GM23338 (cell line): ENCODE measurements at regions not wholly inside any gene's neighbourhood (a gene's known extent, or its start where the extent isn't known, plus 50 kb on each side); places are given as distances from the start of the nearest gene placed in this dataset.

Source experiments
- ATAC-seq: fragments of 200-7000 bp; cut with Tn5 transposase; 3 replicates; pipeline ENCODE4 v1.9.1; 2020
- DNase-seq: peaks from one replicate; pipeline ENCODE4 v3.0.0-alpha.2; 2015; ENCODE audit warnings: low spot score
- H2AFZ ChIP-seq: fragments of 200-600 bp; sonication (generic); 2 replicates; pipeline ENCODE4 v1.8.0; 2016; ENCODE audit warnings: antibody characterized with exemption, mild to moderate bottlenecking, moderate library complexity
- H3F3A ChIP-seq: fragments of 200-600 bp; sonication (generic); replicated peaks from 2 replicates; pipeline ENCODE4 v1.8.0; 2017; ENCODE audit warnings: antibody characterized with exemption, mixed run types, low read depth
- H3K27ac ChIP-seq: fragments of 200-600 bp; sonication (generic); 2 replicates; pipeline ENCODE4 v1.6.1; 2016; ENCODE audit warnings: low read depth
- H3K27me3 ChIP-seq: fragments of 200-600 bp; sonication (generic); 2 replicates; pipeline ENCODE4 v1.8.0; 2016; ENCODE audit warnings: mild to moderate bottlenecking, mixed run types, moderate library complexity; ENCODE audit not compliant: insufficient read depth
- H3K36me3 ChIP-seq: fragments of 200-600 bp; sonication (generic); 2 replicates; pipeline ENCODE4 v1.8.0; 2016; ENCODE audit warnings: mild to moderate bottlenecking; ENCODE audit not compliant: insufficient read depth
- H3K4me1 ChIP-seq: fragments of 200-600 bp; sonication (generic); 2 replicates; pipeline ENCODE4 v1.8.0; 2016; ENCODE audit warnings: mild to moderate bottlenecking, moderate library complexity; ENCODE audit not compliant: insufficient read depth
- H3K4me2 ChIP-seq: fragments of 200-600 bp; sonication (generic); 2 replicates; pipeline ENCODE4 v1.7.1; 2017; ENCODE audit warnings: mixed run types
- H3K4me3 ChIP-seq: fragments of 200-600 bp; sonication (generic); 2 replicates; pipeline ENCODE4 v1.6.1; 2016; ENCODE audit warnings: mixed run types
- H3K79me2 ChIP-seq: fragments of 200-600 bp; sonication (generic); replicated peaks from 2 replicates; pipeline ENCODE4 v1.8.0; 2017; ENCODE audit warnings: mild to moderate bottlenecking; ENCODE audit not compliant: insufficient read depth
- H3K9me2 ChIP-seq: fragments of 200-600 bp; sonication (generic); 2 replicates; pipeline ENCODE4 v1.8.0; 2017; ENCODE audit not compliant: insufficient read depth
- H4K20me1 ChIP-seq: fragments of 200-600 bp; sonication (generic); replicated peaks from 2 replicates; pipeline ENCODE4 v1.8.0; 2017; ENCODE audit warnings: mild to moderate bottlenecking; ENCODE audit not compliant: insufficient read depth
- H3K27ac Mint-ChIP-seq: 2 replicates; pipeline ENCODE4 v1.8.0; 2020; ENCODE audit warnings: inconsistent platforms, mild to moderate bottlenecking, moderate library complexity, mixed read lengths
- H3K27me3 Mint-ChIP-seq: 3 replicates; pipeline ENCODE4 v1.8.0; 2022; ENCODE audit warnings: low read depth, mild to moderate bottlenecking, moderate library complexity, mixed read lengths, inconsistent platforms; ENCODE audit not compliant: insufficient read depth, poor library complexity
- H3K36me3 Mint-ChIP-seq: 3 replicates; pipeline ENCODE4 v1.8.0; 2021; ENCODE audit warnings: low read depth, mild to moderate bottlenecking, inconsistent platforms, moderate library complexity, mixed read lengths
- H3K4me1 Mint-ChIP-seq: 3 replicates; pipeline ENCODE4 v1.8.0; 2020; ENCODE audit warnings: mild to moderate bottlenecking, inconsistent platforms, mixed read lengths
- H3K4me3 Mint-ChIP-seq: 3 replicates; pipeline ENCODE4 v1.8.0; 2021; ENCODE audit warnings: moderate library complexity, mild to moderate bottlenecking, inconsistent platforms, mixed read lengths
- H3K9me3 Mint-ChIP-seq: 3 replicates; pipeline ENCODE4 v1.8.0; 2020; ENCODE audit warnings: moderate library complexity, mild to moderate bottlenecking, inconsistent platforms, mixed read lengths
- CREB1 ChIP-seq: fragments of 250-450 bp; sonication (Bioruptor Pico); IDR thresholded peaks from 2 replicates; pipeline ENCODE4 v1.5.0; 2020; ENCODE audit warnings: low read depth, mild to moderate bottlenecking, moderate library complexity
- CTCF ChIP-seq, 2 experiments: fragments of 200-600 bp in 1 of 2; sonication (generic) in 1 of 2; conservative IDR thresholded peaks; 2 replicates each; pipeline versions ENCODE4 v1.5.1 to v1.6.1; 2016 to 2017; ENCODE audit warnings: antibody characterized with exemption in 2 of 2, low read depth in 2 of 2, mild to moderate bottlenecking in 2 of 2, moderate library complexity in 1 of 2
- EZH2phosphoT487 ChIP-seq: fragments of 200-600 bp; sonication (generic); IDR thresholded peaks from one replicate; pipeline ENCODE4 v1.8.1; 2018; ENCODE audit warnings: antibody characterized with exemption; ENCODE audit not compliant: unreplicated experiment
- JUNB ChIP-seq: IDR thresholded peaks from one replicate; pipeline ENCODE4 v1.6.1; 2016; ENCODE audit warnings: antibody characterized with exemption; ENCODE audit not compliant: unreplicated experiment
- POLR2AphosphoS5 ChIP-seq: IDR thresholded peaks from 2 replicates; pipeline ENCODE4 v1.6.1; 2016; ENCODE audit warnings: antibody characterized with exemption, low read depth
- REST ChIP-seq: IDR thresholded peaks from one replicate; pipeline ENCODE4 v1.6.1; 2018; ENCODE audit warnings: antibody characterized with exemption; ENCODE audit not compliant: unreplicated experiment
- STAT1 ChIP-seq: IDR thresholded peaks from one replicate; pipeline ENCODE4 v1.6.1; 2016; ENCODE audit warnings: antibody characterized with exemption; ENCODE audit not compliant: unreplicated experiment
- ZNF331 ChIP-seq: fragments of 250-450 bp; sonication (Bioruptor Pico); IDR thresholded peaks from 2 replicates; pipeline ENCODE4 v1.5.0; 2020; ENCODE audit warnings: low read depth, mild to moderate bottlenecking, moderate library complexity
- ZNF462 ChIP-seq: fragments of 250-450 bp; sonication (Bioruptor Pico); IDR thresholded peaks from 2 replicates; pipeline ENCODE4 v1.5.0; 2020; ENCODE audit warnings: mild to moderate bottlenecking, moderate library complexity

GRCh38 chr4:81923140-81923539 lies 450.7 kb downstream of the HNRNPD start (continued):
- no peak for TF ChIP-seq REST

GRCh38 chr4:81922313-81922712 lies 450.6 kb upstream of the RASGEF1B start:
- no peak for DNase-seq
- H3K9me2 ChIP-seq: no peaks in the 10 kb centered on the region
- H3K27ac Mint-ChIP-seq: no peak overlapping the region
- no peaks in the 10 kb centered on the region for H3K4me1 Mint-ChIP-seq
- no peaks in the 10 kb centered on the region for H3K9me3 Mint-ChIP-seq
- no peaks in the 10 kb centered on the region for H3K27me3 ChIP-seq
- no peaks in the 10 kb centered on the region for H3K4me1 ChIP-seq
- H3K4me2 ChIP-seq: no peak overlapping the region
- H3K79me2 ChIP-seq: no peaks in the 10 kb centered on the region
- no peak overlapping the region for H3K4me3 ChIP-seq
- ATAC-seq: no peak
- no peak overlapping the region for H3K4me3 Mint-ChIP-seq
- H3K36me3 ChIP-seq: no peaks in the 10 kb centered on the region
- H4K20me1 ChIP-seq: no peaks in the 10 kb centered on the region
- H2AFZ ChIP-seq: no peak overlapping the region
- peaks cover 6% of the 10 kb centered on the region for H3K27me3 Mint-ChIP-seq
- no peaks in the 10 kb centered on the region for H3K36me3 Mint-ChIP-seq
- H3F3A ChIP-seq: no peaks in the 10 kb centered on the region
- no peak for TF ChIP-seq REST
- no peak for TF ChIP-seq JUNB
- no peak for TF ChIP-seq ZNF331 (CRISPR knock-in tag)
- no peak for TF ChIP-seq CREB1
- no peak for TF ChIP-seq CTCF (conservative IDR thresholded peaks at IDR 0.05; ENCODE audit: low read depth in 2 of 2)
- no peak for TF ChIP-seq ZNF462 (CRISPR knock-in tag)
- TF ChIP-seq EZH2phosphoT487: no peak
- TF ChIP-seq POLR2AphosphoS5: no peak
- TF ChIP-seq STAT1: no peak
- H3K27ac ChIP-seq: no peak overlapping the region
